HCT116 (cell line): ENCODE measurements at regions not wholly inside any gene's neighbourhood (a gene's known extent, or its start where the extent isn't known, plus 50 kb on each side); places are given as distances from the start of the nearest gene placed in this dataset.

ENCODE experiments used
- CTCF ChIP-seq, 3 experiments: fragments of 200-600 bp in 1 of 3; sonication (generic) in 1 of 3; IDR thresholded peaks in 2 of 3; conservative IDR thresholded peaks in 1 of 3; 2 replicates each; pipeline ENCODE4 v1.5.1; 2012 to 2017; ENCODE audit warnings: low read depth in 2 of 3, low read length in 2 of 3, antibody characterized with exemption in 1 of 3, borderline replicate concordance in 1 of 3, control low read depth in 1 of 3, mild to moderate bottlenecking in 1 of 3, mixed read lengths in 1 of 3, mixed run types in 1 of 3, moderate library complexity in 1 of 3; ENCODE audit not compliant: insufficient read depth in 1 of 3
- EZH2 ChIP-seq: fragments of 200-600 bp; sonication (generic); IDR thresholded peaks from 2 replicates; pipeline ENCODE4 v1.6.1; 2017; ENCODE audit warnings: antibody characterized with exemption, mixed run types
- EZH2phosphoT487 ChIP-seq: fragments of 200-600 bp; IDR thresholded peaks from 2 replicates; pipeline ENCODE4 v1.6.1; 2018; ENCODE audit warnings: antibody characterized with exemption, borderline replicate concordance
- FOSL1 ChIP-seq: IDR thresholded peaks from 2 replicates; pipeline ENCODE4 v1.6.1; 2012; ENCODE audit warnings: low read depth
- JUND ChIP-seq: IDR thresholded peaks from 2 replicates; pipeline ENCODE4 v1.6.1; 2012
- RAD21 ChIP-seq: IDR thresholded peaks from 2 replicates; pipeline ENCODE4 v1.6.1; 2012; ENCODE audit warnings: low read depth, mild to moderate bottlenecking
- REST ChIP-seq: IDR thresholded peaks from 2 replicates; pipeline ENCODE4 v1.6.1; 2012; ENCODE audit warnings: low read depth
- SP1 ChIP-seq: IDR thresholded peaks from 2 replicates; pipeline ENCODE4 v1.6.1; 2012; ENCODE audit warnings: low read depth
- TCF7L2 ChIP-seq: IDR thresholded peaks from 2 replicates; pipeline ENCODE4 v1.7.0; 2011; ENCODE audit warnings: borderline replicate concordance, inconsistent platforms; ENCODE audit not compliant: insufficient read depth, insufficient read length; ENCODE audit errors: extremely low read depth
- ZFX ChIP-seq: fragments of 450-650 bp; IDR thresholded peaks from 2 replicates; pipeline ENCODE4 v1.6.1; 2017

GRCh38 chr4:121510341-121510874 is 129.6 kb upstream of the QRFPR start:
- no peak for TF ChIP-seq REST
- TF ChIP-seq CTCF (IDR thresholded peaks at IDR 0.05 in 2 of 3, conservative IDR thresholded peaks at IDR 0.05 in 1 of 3; ENCODE audit: borderline replicate concordance in 1 of 3, insufficient read depth in 1 of 3, low read depth in 2 of 3, low read length in 2 of 3): no peak
- no peak for TF ChIP-seq EZH2phosphoT487
- no peak for TF ChIP-seq JUND
- TF ChIP-seq EZH2: no peak
- TF ChIP-seq TCF7L2: no peak
- TF ChIP-seq SP1: no peak
- TF ChIP-seq ZFX: no peak
- TF ChIP-seq RAD21: no peak
- TF ChIP-seq FOSL1: no peak
